Loucy (cell line): ENCODE measurements at regions not wholly inside any gene's neighbourhood (a gene's known extent, or its start where the extent isn't known, plus 50 kb on each side); places are given as distances from the start of the nearest gene placed in this dataset.

Source experiments
- CTCF ChIP-seq: fragments of 200-600 bp; sonication (generic); conservative IDR thresholded peaks from 2 replicates; pipeline ENCODE4 v1.5.1; 2014; ENCODE audit warnings: mild to moderate bottlenecking, antibody characterized with exemption, low read length
- EZH2phosphoT487 ChIP-seq: fragments of 200-600 bp; IDR thresholded peaks from 2 replicates; pipeline ENCODE4 v1.6.1; 2018; ENCODE audit warnings: antibody characterized with exemption, mild to moderate bottlenecking, moderate library complexity, borderline replicate concordance

- no peak for TF ChIP-seq CTCF
- TF ChIP-seq EZH2phosphoT487 = no peak
Observed at GRCh38 chr3:166934879-166935278, 445.2 kb downstream of the ZBBX start.
